CD4-positive, alpha-beta T cell (primary cell): ENCODE measurements at regions not wholly inside any gene's neighbourhood (a gene's known extent, or its start where the extent isn't known, plus 50 kb on each side); places are given as distances from the start of the nearest gene placed in this dataset.

ENCODE experiments used
- ATAC-seq: fragments of 200-7000 bp; cut with Tn5 transposase; one replicate; pipeline ENCODE4 v1.10.0; 2022; ENCODE audit warnings: mild to moderate bottlenecking; ENCODE audit not compliant: poor library complexity
- CTCF ChIA-PET: fragments of 350-600 bp; sonication (Branson Sonifier 250); formaldehyde crosslinking; loops from one replicate; lab custom pipeline; 2021; ENCODE audit warnings: antibody characterized with exemption, inconsistent platforms; lab: Charles Lee
- POLR2A ChIA-PET: fragments of 350-600 bp; sonication (Branson Sonifier 250); formaldehyde crosslinking; loops from one replicate; lab custom pipeline; 2021; ENCODE audit warnings: antibody characterized with exemption, inconsistent platforms; lab: Charles Lee
- DNase-seq, 14 experiments: peaks; one replicate each; pipeline ENCODE4 v3.0.0-alpha.2; 2013 to 2020; ENCODE audit warnings: mixed read lengths in 2 of 14
- H3K27ac ChIP-seq, 2 donors: one replicate each; pipeline versions ENCODE4 v1.5.1 to v1.7.0; 2013; ENCODE audit warnings: low read length in 2 of 2, low read depth in 1 of 2, mild to moderate bottlenecking in 1 of 2
- H3K27me3 ChIP-seq, 2 experiments: 1 replicate in 1 of 2; 2 replicates in 1 of 2; pipeline versions ENCODE4 v1.6.1 to v1.7.0; 2013; ENCODE audit warnings: low read length in 2 of 2, control low read depth in 1 of 2, mild to moderate bottlenecking in 1 of 2, moderate library complexity in 1 of 2; ENCODE audit not compliant: insufficient read depth in 2 of 2, control insufficient read depth in 1 of 2
- H3K36me3 ChIP-seq: one replicate; pipeline ENCODE4 v1.6.1; 2013; ENCODE audit warnings: low read length, control low read depth; ENCODE audit not compliant: insufficient read depth
- H3K4me1 ChIP-seq: one replicate; pipeline ENCODE4 v1.6.1; 2013; ENCODE audit warnings: low read length, control low read depth; ENCODE audit not compliant: insufficient read depth
- H3K4me3 ChIP-seq: one replicate; pipeline ENCODE4 v1.5.1; 2013; ENCODE audit warnings: mild to moderate bottlenecking, low read length, moderate library complexity
- H3K9me3 ChIP-seq, 2 experiments: 1 replicate in 1 of 2; 2 replicates in 1 of 2; pipeline versions ENCODE4 v1.6.1 to v1.7.0; 2013; ENCODE audit warnings: low read length in 2 of 2, mild to moderate bottlenecking in 2 of 2, control low read depth in 1 of 2, moderate library complexity in 1 of 2; ENCODE audit not compliant: control insufficient read depth in 1 of 2, insufficient read depth in 1 of 2
- H3K27ac Mint-ChIP-seq: one replicate; pipeline ENCODE4 v1.8.0; 2020; ENCODE audit warnings: mixed read lengths
- H3K27me3 Mint-ChIP-seq: one replicate; pipeline ENCODE4 v1.8.0; 2021; ENCODE audit warnings: mixed read lengths
- H3K36me3 Mint-ChIP-seq: one replicate; pipeline ENCODE4 v1.8.0; 2021; ENCODE audit warnings: low read depth, mixed read lengths
- H3K4me1 Mint-ChIP-seq: one replicate; pipeline ENCODE4 v1.8.0; 2021; ENCODE audit warnings: low read depth, mixed read lengths
- H3K4me3 Mint-ChIP-seq: one replicate; pipeline ENCODE4 v1.8.0; 2020; ENCODE audit warnings: mild to moderate bottlenecking, mixed read lengths
- H3K9me3 Mint-ChIP-seq: one replicate; pipeline ENCODE4 v1.8.0; 2020; ENCODE audit warnings: mixed read lengths
- CTCF ChIP-seq: fragments of 200-600 bp; IDR thresholded peaks from one replicate; pipeline ENCODE4 v1.8.0; 2022; ENCODE audit warnings: antibody characterized with exemption, mild to moderate bottlenecking
- intact Hi-C, 2 experiments: fragments of 100-400 bp; cut with DNase I in 1 of 2; cut with micrococcal nuclease in 1 of 2; formaldehyde crosslinking; loops; one replicate each; pipeline versions ENCODE4 v1.15.1 to v1.9.0; 2023 to 2025; cut with DNase I, micrococcal nuclease

GRCh38 chr4:45954276-45954675 is 169.6 kb downstream of the GABRG1 start:
- Mint-ChIP-seq H3K9me3 (peaks cover 2% of the 10 kb centered on the region), H3K36me3 (no peaks in the 10 kb centered on the region), H3K27me3 (no peaks in the 10 kb centered on the region), H3K27ac (no peak overlapping the region), H3K4me1 (no peaks in the 10 kb centered on the region), H3K4me3 (no peak overlapping the region)
- ATAC-seq (no peak), DNase-seq (no peak)
- intact Hi-C loops = no loop called here
- Histone ChIP-seq H3K4me3 (no peak overlapping the region), H3K4me1 (no peaks in the 10 kb centered on the region), H3K27ac (no peak overlapping the region), H3K36me3 (no peaks in the 10 kb centered on the region), H3K9me3 (no peaks in the 10 kb centered on the region), H3K27me3 (no peaks in the 10 kb centered on the region)
- POLR2A ChIA-PET = no interaction called here
- no peak for TF ChIP-seq CTCF
- CTCF ChIA-PET = interaction anchor here (0.8 kb wide), 1 partner anchor 46 kb away, joined by 3 read pairs; no protein-coding TSS in a partner anchor

GRCh38 chr4:45951153-45951552 is 172.7 kb downstream of the GABRG1 start:
- no peaks in the 10 kb centered on the region for H3K27me3 Mint-ChIP-seq
- H3K9me3 Mint-ChIP-seq = peaks cover 2% of the 10 kb centered on the region
- Histone ChIP-seq H3K27ac (no peak overlapping the region), H3K9me3 (peaks cover 0 to 4% of the 10 kb centered on the region in 2 experiments), H3K4me3 (no peak overlapping the region), H3K36me3 (no peaks in the 10 kb centered on the region), H3K4me1 (no peaks in the 10 kb centered on the region), H3K27me3 (no peaks in the 10 kb centered on the region)
- H3K4me3 Mint-ChIP-seq = no peak overlapping the region
- ATAC-seq = no peak
- H3K36me3 Mint-ChIP-seq = no peaks in the 10 kb centered on the region
- no peaks in the 10 kb centered on the region for H3K4me1 Mint-ChIP-seq
- intact Hi-C loops = no loop called here
- TF ChIP-seq CTCF = no peak
- H3K27ac Mint-ChIP-seq = no peak overlapping the region
- ChIA-PET POLR2A (no interaction called here), CTCF (no interaction called here)
- no peak for DNase-seq

GRCh38 chr4:45946699-45947098 is 177.2 kb downstream of the GABRG1 start:
- Mint-ChIP-seq H3K27ac (no peak overlapping the region), H3K27me3 (no peaks in the 10 kb centered on the region), H3K36me3 (no peaks in the 10 kb centered on the region), H3K9me3 (no peaks in the 10 kb centered on the region), H3K4me1 (no peaks in the 10 kb centered on the region), H3K4me3 (no peak overlapping the region)
- DNase-seq (no peak), ATAC-seq (no peak)
- no peaks in the 10 kb centered on the region for H3K4me1 ChIP-seq
- ChIA-PET POLR2A (no interaction called here), CTCF (no interaction called here)
- H3K27me3 ChIP-seq = no peaks in the 10 kb centered on the region
- H3K4me3 ChIP-seq = no peak overlapping the region
- H3K36me3 ChIP-seq = no peaks in the 10 kb centered on the region
- H3K9me3 ChIP-seq = peaks cover 0 to 4% of the 10 kb centered on the region in 2 experiments
- no peak overlapping the region for H3K27ac ChIP-seq
- no peak for TF ChIP-seq CTCF
- intact Hi-C loops = no loop called here
